Omental fat pad (tissue), 3 donors: ENCODE measurements at regions not wholly inside any gene's neighbourhood (a gene's known extent, or its start where the extent isn't known, plus 50 kb on each side); places are given as distances from the start of the nearest gene placed in this dataset.

Experiments
- ATAC-seq: fragments of 150-250 bp; one replicate; pipeline ENCODE4 v1.9.1; 2016; ENCODE audit warnings: mild to moderate bottlenecking, moderate library complexity; ENCODE audit not compliant: low FRiP score
- DNase-seq: peaks from one replicate; pipeline ENCODE4 v3.0.0-alpha.2; 2019; ENCODE audit warnings: low spot score
- TF ChIP-seq, protein P1 (sequence below), 3 donors: fragments of 450-650 bp; IDR thresholded peaks; one replicate each; pipeline ENCODE4 v1.5.1; 2016 to 2017; ENCODE audit warnings: antibody characterized with exemption in 3 of 3, mild to moderate bottlenecking in 3 of 3, moderate library complexity in 2 of 3

DNA sequence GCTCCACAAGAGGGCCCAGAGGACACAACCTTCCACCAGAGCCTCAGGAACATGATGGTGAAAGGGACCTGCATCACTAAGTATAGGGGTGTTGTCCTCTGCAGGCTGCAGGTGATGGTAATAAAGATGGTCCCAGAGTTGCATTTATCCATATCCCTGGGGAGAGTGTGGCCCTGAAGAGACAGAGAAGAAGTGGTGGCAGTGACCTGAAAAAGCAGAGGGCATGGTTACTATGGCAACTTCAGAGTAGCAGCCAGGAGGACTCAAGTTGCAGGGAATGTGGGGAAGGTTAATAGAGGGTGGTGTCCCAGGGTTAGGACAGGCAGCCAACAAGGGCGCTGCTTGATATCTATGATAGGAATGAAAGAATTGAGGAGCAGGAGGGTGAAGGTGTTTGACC, 57.1 kb downstream of the HLA-A start:
- no peak for DNase-seq
- no peak for ATAC-seq
- TF ChIP-seq, protein P1, sequence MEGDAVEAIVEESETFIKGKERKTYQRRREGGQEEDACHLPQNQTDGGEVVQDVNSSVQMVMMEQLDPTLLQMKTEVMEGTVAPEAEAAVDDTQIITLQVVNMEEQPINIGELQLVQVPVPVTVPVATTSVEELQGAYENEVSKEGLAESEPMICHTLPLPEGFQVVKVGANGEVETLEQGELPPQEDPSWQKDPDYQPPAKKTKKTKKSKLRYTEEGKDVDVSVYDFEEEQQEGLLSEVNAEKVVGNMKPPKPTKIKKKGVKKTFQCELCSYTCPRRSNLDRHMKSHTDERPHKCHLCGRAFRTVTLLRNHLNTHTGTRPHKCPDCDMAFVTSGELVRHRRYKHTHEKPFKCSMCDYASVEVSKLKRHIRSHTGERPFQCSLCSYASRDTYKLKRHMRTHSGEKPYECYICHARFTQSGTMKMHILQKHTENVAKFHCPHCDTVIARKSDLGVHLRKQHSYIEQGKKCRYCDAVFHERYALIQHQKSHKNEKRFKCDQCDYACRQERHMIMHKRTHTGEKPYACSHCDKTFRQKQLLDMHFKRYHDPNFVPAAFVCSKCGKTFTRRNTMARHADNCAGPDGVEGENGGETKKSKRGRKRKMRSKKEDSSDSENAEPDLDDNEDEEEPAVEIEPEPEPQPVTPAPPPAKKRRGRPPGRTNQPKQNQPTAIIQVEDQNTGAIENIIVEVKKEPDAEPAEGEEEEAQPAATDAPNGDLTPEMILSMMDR (IDR thresholded peaks at IDR 0.05) = no peak

DNA sequence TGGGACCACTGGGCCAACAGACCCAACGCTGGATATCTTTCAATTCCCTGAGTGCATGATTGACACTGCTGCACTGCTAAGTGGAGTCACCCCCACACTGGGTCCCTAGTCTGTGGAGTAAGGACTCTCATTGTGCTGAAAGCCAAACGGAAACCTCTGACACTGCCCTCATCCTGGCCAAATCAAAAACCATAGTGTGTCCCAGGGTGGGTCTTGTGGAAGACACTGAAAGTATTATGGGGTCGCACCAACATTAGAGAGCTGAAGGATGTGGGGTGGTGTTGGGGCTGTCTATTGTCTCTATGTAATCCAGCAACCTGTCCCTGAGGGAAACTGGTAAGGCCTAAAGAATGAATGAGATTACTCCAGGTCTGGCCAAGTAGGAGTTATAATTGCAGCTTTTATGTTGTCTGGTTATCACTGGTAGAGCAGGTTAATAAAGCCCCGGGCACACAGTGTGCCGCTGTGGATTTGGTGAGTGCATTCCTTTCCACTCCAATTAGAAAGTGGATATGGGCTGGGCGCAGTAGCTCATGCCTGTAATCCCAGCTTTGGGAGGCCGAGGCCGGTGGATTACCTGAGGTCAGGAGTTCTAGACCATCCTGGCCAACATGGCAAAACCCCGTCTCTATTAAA, 57.9 kb downstream of the HLA-A start:
- ATAC-seq (no peak), DNase-seq (no peak)

DNA sequence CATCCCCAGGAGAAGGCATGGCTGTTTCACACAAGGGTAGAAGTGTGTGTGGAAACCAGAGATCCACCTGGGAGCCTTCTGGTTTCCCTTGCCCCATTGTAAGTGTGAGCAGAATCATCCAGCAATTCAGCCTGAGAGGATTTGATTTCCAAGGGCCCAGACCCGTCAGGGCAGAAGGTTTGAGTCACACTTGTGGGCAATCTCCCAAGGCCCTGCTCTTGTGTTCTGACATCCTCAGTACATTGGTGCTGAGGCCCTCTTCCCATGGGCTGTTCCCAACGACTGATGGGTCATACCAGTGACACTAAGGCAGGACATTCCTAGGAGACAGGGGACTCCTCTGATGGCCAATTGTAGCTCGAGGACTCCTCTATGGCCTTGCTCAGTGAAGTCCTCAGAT, 58.2 kb upstream of the POLR1H start:
- TF ChIP-seq, protein P1 (IDR thresholded peaks at IDR 0.05) = no peak
- ATAC-seq (no peak), DNase-seq (no peak)

More for the DNA sequence above, 57.9 kb downstream of the HLA-A start:
- TF ChIP-seq, protein P1 (IDR thresholded peaks at IDR 0.05) = no peak

DNA sequence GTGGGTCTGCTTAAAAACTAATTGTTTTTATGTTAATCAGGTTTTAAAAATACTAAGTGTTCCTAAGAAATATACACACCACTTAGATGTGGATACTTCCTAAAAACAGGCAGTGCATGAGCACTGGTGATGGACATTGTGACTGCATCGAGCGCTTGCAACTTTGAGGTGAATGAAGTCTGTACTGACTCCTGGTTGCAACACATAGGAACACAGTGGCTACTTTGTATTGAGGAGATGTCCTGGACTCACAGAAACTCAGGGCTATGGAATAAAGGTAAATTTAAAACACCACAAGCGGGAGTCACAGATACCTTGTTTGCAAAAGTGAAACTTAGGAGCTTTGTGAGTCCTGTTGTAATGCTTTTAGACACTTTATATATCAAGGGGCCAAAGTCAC, 55.6 kb upstream of the POLR1H start:
- TF ChIP-seq, protein P1 (IDR thresholded peaks at IDR 0.05) = no peak
- ATAC-seq (no peak), DNase-seq (no peak)

DNA sequence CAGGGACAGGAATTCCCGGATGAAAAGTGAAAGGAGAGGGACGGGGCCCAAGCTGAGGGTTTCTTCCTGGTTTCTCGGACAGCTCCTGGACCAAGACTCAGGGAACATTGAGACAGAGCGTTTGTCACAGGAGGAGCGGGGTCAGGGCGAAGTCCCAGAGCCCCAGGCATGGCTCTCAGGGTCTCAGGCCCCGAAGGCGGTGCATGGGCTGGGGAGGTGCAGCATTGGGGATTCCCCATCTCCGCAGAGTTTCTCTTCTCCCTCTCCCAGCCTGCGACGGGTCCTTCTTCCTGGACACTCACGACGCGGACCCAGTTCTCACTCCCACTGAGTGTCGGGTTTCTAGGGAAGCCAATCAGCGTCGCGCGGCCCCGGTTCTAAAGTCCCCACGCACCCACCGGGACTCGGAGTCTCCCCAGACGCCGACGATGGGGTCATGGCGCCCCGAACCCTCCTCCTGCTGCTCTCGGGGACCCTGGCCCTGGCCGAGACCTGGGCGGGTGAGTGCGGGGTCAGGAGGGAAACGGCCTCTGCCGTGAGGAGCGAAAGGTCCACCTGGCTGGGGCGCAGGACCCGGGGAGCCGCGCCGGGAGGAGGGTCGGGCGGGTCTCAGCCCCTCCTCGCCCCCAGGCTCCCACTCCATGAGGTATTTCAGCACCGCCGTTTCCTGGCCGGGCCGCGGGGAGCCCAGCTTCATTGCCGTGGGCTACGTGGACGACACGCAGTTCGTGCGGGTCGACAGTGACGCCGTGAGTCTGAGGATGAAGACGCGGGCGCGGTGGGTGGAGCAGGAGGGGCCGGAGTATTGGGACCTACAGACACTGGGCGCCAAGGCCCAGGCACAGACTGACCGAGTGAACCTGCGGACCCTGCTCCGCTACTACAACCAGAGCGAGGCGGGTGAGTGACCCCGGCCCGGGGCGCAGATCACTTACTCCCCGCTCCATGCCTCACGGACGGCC, 54.6 kb upstream of the POLR1H start:
- peak; percentile 84 for ATAC-seq
- DNase-seq = no peak
- TF ChIP-seq, protein P1 (IDR thresholded peaks at IDR 0.05) = no peak

DNA sequence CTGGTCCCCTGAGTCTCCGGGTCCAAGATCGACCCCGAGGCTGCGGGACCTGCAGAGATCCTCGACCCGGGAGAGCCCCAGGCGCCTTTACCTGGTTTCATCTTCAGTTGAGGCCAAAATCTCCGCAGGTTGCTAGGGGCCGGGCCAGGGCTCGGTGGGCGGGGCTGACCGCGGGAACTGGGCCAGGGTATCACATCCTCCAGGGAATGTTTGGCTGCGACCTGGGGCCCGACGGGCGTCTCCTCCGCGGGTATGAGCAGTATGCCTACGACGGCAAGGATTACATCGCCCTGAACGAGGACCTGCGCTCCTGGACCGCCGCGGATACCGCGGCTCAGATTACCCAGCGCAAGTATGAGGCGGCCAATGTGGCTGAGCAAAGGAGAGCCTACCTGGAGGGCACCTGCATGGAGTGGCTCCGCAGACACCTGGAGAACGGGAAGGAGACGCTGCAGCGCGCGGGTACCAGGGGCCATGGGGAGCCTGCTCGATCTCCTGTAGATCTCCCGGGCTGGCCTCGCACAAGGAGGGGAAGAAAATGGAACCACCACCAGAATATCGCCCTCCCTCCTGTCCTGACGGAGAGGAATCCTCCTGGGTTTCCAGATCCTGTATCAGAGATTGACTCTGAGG, 53.8 kb upstream of the POLR1H start:
- DNase-seq (no peak), ATAC-seq (peak; percentile 37)
- TF ChIP-seq, protein P1 (IDR thresholded peaks at IDR 0.05) = no peak
